H1 (cell line): ENCODE measurements at regions not wholly inside any gene's neighbourhood (a gene's known extent, or its start where the extent isn't known, plus 50 kb on each side); places are given as distances from the start of the nearest gene placed in this dataset.

ENCODE experiments used
- CTCF ChIA-PET: fragments of 300-600 bp; sonication (Branson Sonifier 250); formaldehyde crosslinking; loops from one replicate; lab custom pipeline; 2021; ENCODE audit not compliant: partially characterized antibody; lab: Charles Lee
- POLR2A ChIA-PET: fragments of 300-600 bp; sonication (Branson Sonifier 250); formaldehyde crosslinking; loops from one replicate; lab custom pipeline; 2021; ENCODE audit warnings: inconsistent platforms; ENCODE audit not compliant: partially characterized antibody; lab: Charles Lee
- DNase-seq, 2 experiments: peaks; one replicate each; pipeline versions ENCODE4 v3.0.0 to v3.0.0-alpha.2; 2010 to 2022; ENCODE audit warnings: low spot score in 2 of 2, low read depth in 1 of 2, mixed read lengths in 1 of 2
- FAIRE-seq: peaks from 2 replicates; lab custom pipeline; 2011; peaks lifted over from hg19 to GRCh38; lab: Jason Lieb, UNC
- H2AFZ ChIP-seq: 2 replicates; pipeline ENCODE4 v1.8.1; 2012; ENCODE audit warnings: low read length, inconsistent platforms
- H2AK5ac ChIP-seq: 2 replicates; pipeline ENCODE4 v1.6.1; 2013; ENCODE audit warnings: low read depth, low read length
- H2BK120ac ChIP-seq: replicated peaks from 2 replicates; pipeline ENCODE3; 2013; ENCODE audit warnings: low read depth, low read length, inconsistent platforms
- H2BK12ac ChIP-seq: 2 replicates; pipeline ENCODE4 v1.6.1; 2013; ENCODE audit warnings: low read depth, low read length
- H2BK15ac ChIP-seq: 2 replicates; pipeline ENCODE4 v1.6.1; 2013; ENCODE audit warnings: low read length
- H2BK20ac ChIP-seq: 2 replicates; pipeline ENCODE4 v1.6.1; 2013; ENCODE audit warnings: low read length
- H2BK5ac ChIP-seq: 2 replicates; pipeline ENCODE4 v1.6.1; 2013; ENCODE audit warnings: low read depth, low read length
- H3K14ac ChIP-seq: 2 replicates; pipeline ENCODE4 v1.6.1; 2013; ENCODE audit warnings: inconsistent platforms; ENCODE audit not compliant: insufficient read length
- H3K18ac ChIP-seq: 2 replicates; pipeline ENCODE4 v1.6.1; 2013; ENCODE audit warnings: low read length; ENCODE audit errors: extremely low read depth
- H3K23ac ChIP-seq: 2 replicates; pipeline ENCODE4 v1.6.1; 2013; ENCODE audit warnings: inconsistent platforms; ENCODE audit not compliant: insufficient read length
- H3K23me2 ChIP-seq: 2 replicates; pipeline ENCODE4 v1.6.1; 2013; ENCODE audit warnings: low read depth, low read length
- H3K27ac ChIP-seq: 2 replicates; pipeline ENCODE4 v1.6.1; 2011; ENCODE audit warnings: low read depth, low read length, inconsistent platforms
- H3K27me3 ChIP-seq, 4 experiments: replicated peaks in 1 of 4; 1 replicate in 1 of 4; 2 replicates in 3 of 4; pipeline versions ENCODE4 v1.6.1 to v1.8.1; 2011 to 2013; ENCODE audit warnings: low read length in 3 of 4, mild to moderate bottlenecking in 3 of 4, inconsistent platforms in 2 of 4, mixed read lengths in 2 of 4, moderate library complexity in 1 of 4; ENCODE audit not compliant: control insufficient read depth in 3 of 4, insufficient read depth in 3 of 4; ENCODE audit errors: extremely low read depth in 1 of 4
- H3K36me3 ChIP-seq, 4 experiments: 2 replicates each; pipeline versions ENCODE4 v1.6.1 to v1.8.1; 2011 to 2013; ENCODE audit warnings: mild to moderate bottlenecking in 4 of 4, low read length in 3 of 4, moderate library complexity in 2 of 4, control low read depth in 1 of 4, inconsistent platforms in 1 of 4; ENCODE audit not compliant: insufficient read depth in 4 of 4, control insufficient read depth in 2 of 4
- H3K4ac ChIP-seq: replicated peaks from 2 replicates; pipeline ENCODE3; 2013; ENCODE audit warnings: low read length, low read depth, mixed read lengths, inconsistent platforms; ENCODE audit not compliant: insufficient read length
- H3K4me1 ChIP-seq, 4 experiments: replicated peaks in 1 of 4; 1 replicate in 1 of 4; 2 replicates in 3 of 4; pipeline versions ENCODE4 v1.6.1 to v1.8.1; 2011 to 2013; ENCODE audit warnings: low read length in 3 of 4, inconsistent platforms in 2 of 4, mixed read lengths in 1 of 4; ENCODE audit not compliant: insufficient read depth in 4 of 4, control insufficient read depth in 3 of 4
- H3K4me2 ChIP-seq, 2 experiments: 2 replicates each; pipeline versions ENCODE4 v1.6.1 to v1.8.1; 2011 to 2013; ENCODE audit warnings: low read depth in 2 of 2, low read length in 2 of 2, control low read depth in 1 of 2, inconsistent platforms in 1 of 2, mild to moderate bottlenecking in 1 of 2; ENCODE audit not compliant: insufficient read depth in 1 of 2
- H3K4me3 ChIP-seq, 4 experiments: fragments of 200-600, 300-600 bp in 1 of 4; sonication (generic), shearing (Covaris generic), sonication (Bioruptor Twin) in 1 of 4; 2 replicates each; pipeline versions ENCODE4 v1.5.1 to v1.8.1; 2011 to 2016; ENCODE audit warnings: low read length in 4 of 4, low read depth in 3 of 4, control low read depth in 2 of 4, inconsistent platforms in 2 of 4, mild to moderate bottlenecking in 2 of 4, mixed read lengths in 1 of 4, moderate library complexity in 1 of 4; ENCODE audit not compliant: insufficient read depth in 2 of 4; ENCODE audit errors: extremely low read depth in 1 of 4
- H3K56ac ChIP-seq: replicated peaks from 2 replicates; pipeline ENCODE3; 2013; ENCODE audit warnings: low read depth, mild to moderate bottlenecking, mixed read lengths, low read length, inconsistent platforms; ENCODE audit not compliant: insufficient read length
- H3K79me1 ChIP-seq: 2 replicates; pipeline ENCODE4 v1.6.1; 2013; ENCODE audit warnings: low read depth, low read length, control low read depth
- H3K79me2 ChIP-seq, 2 experiments: 2 replicates each; pipeline versions ENCODE4 v1.6.1 to v1.8.1; 2012 to 2013; ENCODE audit warnings: low read length in 2 of 2, mild to moderate bottlenecking in 2 of 2, inconsistent platforms in 1 of 2; ENCODE audit not compliant: insufficient read depth in 2 of 2, control insufficient read depth in 1 of 2
- H3K9ac ChIP-seq, 4 experiments: replicated peaks in 1 of 4; 1 replicate in 1 of 4; 2 replicates in 3 of 4; pipeline versions ENCODE4 v1.6.1 to v1.8.1; 2011 to 2013; ENCODE audit warnings: low read depth in 3 of 4, low read length in 3 of 4, control low read depth in 2 of 4, mild to moderate bottlenecking in 2 of 4, moderate library complexity in 2 of 4, inconsistent platforms in 1 of 4; ENCODE audit errors: extremely low read depth in 1 of 4
- H3K9me3 ChIP-seq, 2 experiments: 2 replicates each; pipeline versions ENCODE4 v1.6.1 to v1.8.1; 2012 to 2013; ENCODE audit warnings: mild to moderate bottlenecking in 2 of 2, moderate library complexity in 2 of 2, control low read depth in 1 of 2, inconsistent platforms in 1 of 2, low read depth in 1 of 2, low read length in 1 of 2, mixed read lengths in 1 of 2; ENCODE audit not compliant: insufficient read depth in 2 of 2
- H4K20me1 ChIP-seq, 2 experiments: replicated peaks in 1 of 2; 2 replicates each; pipeline versions ENCODE3 to v1.8.1; 2011 to 2013; ENCODE audit warnings: inconsistent platforms in 2 of 2, low read length in 2 of 2, mild to moderate bottlenecking in 1 of 2; ENCODE audit not compliant: insufficient read depth in 2 of 2, control insufficient read depth in 1 of 2
- H4K5ac ChIP-seq: 2 replicates; pipeline ENCODE4 v1.6.1; 2013; ENCODE audit warnings: low read length, low read depth, mixed read lengths, inconsistent platforms; ENCODE audit not compliant: insufficient read length
- H4K8ac ChIP-seq: 2 replicates; pipeline ENCODE4 v1.8.0; 2013; ENCODE audit warnings: mild to moderate bottlenecking, moderate library complexity, low read length, inconsistent platforms; ENCODE audit not compliant: insufficient read depth; ENCODE audit errors: extremely low read depth
- H4K91ac ChIP-seq: replicated peaks from 2 replicates; pipeline ENCODE3; 2013; ENCODE audit warnings: low read length, mixed read lengths, inconsistent platforms; ENCODE audit not compliant: insufficient read length
- CREB1 ChIP-seq: IDR thresholded peaks from 2 replicates; pipeline ENCODE4 v1.6.1; 2012; ENCODE audit warnings: inconsistent platforms
- HDAC6 ChIP-seq: IDR thresholded peaks from one replicate; pipeline ENCODE4 v1.7.1; 2012; ENCODE audit warnings: low read depth, mild to moderate bottlenecking, inconsistent platforms, low read length, moderate library complexity
- JUN ChIP-seq: IDR thresholded peaks from 2 replicates; pipeline ENCODE4 v1.6.1; 2011; ENCODE audit warnings: low read depth, mild to moderate bottlenecking, improper control_type of control experiment, low read length
- NRF1 ChIP-seq: IDR thresholded peaks from 2 replicates; pipeline ENCODE4 v1.6.1; 2011; ENCODE audit warnings: mild to moderate bottlenecking, low read depth, low read length, improper control_type of control experiment
- PHF8 ChIP-seq: fragments of 200-600 bp; sonication (generic); conservative IDR thresholded peaks from 2 replicates; pipeline ENCODE4 v1.7.1; 2012; ENCODE audit warnings: low read depth, mild to moderate bottlenecking, inconsistent platforms, low read length, moderate library complexity
- POLR2AphosphoS5 ChIP-seq: IDR thresholded peaks from 2 replicates; pipeline ENCODE4 v1.6.1; 2011; ENCODE audit warnings: low read depth, low read length
- RAD21 ChIP-seq, 2 experiments: IDR thresholded peaks in 1 of 2; conservative IDR thresholded peaks in 1 of 2; 2 replicates each; pipeline ENCODE4 v1.6.1; 2011; ENCODE audit warnings: low read depth in 2 of 2, low read length in 2 of 2, improper control_type of control experiment in 1 of 2, inconsistent platforms in 1 of 2, mild to moderate bottlenecking in 1 of 2, moderate library complexity in 1 of 2
- RNF2 ChIP-seq: fragments of 200-900, 300-1000 bp; sonication (generic); IDR thresholded peaks from 2 replicates; pipeline ENCODE4 v1.7.1; 2016; ENCODE audit warnings: borderline replicate concordance, low read depth, mild to moderate bottlenecking, antibody characterized with exemption, low read length; ENCODE audit not compliant: poor library complexity, severe bottlenecking; ENCODE audit errors: missing control alignments
- SIN3A ChIP-seq, 2 experiments: IDR thresholded peaks in 1 of 2; conservative IDR thresholded peaks in 1 of 2; 2 replicates each; pipeline ENCODE4 v1.6.1; 2011 to 2012; ENCODE audit warnings: low read length in 2 of 2, improper control_type of control experiment in 1 of 2, low read depth in 1 of 2, mild to moderate bottlenecking in 1 of 2
- SP4 ChIP-seq: IDR thresholded peaks from 2 replicates; pipeline ENCODE4 v1.6.1; 2012; ENCODE audit warnings: low read length, inconsistent platforms
- USF2 ChIP-seq: IDR thresholded peaks from 2 replicates; pipeline ENCODE4 v1.6.1; 2011; ENCODE audit warnings: low read length, improper control_type of control experiment
- WGBS, 2 experiments: shearing (Covaris generic) in 1 of 2; methylation state at CpG; one replicate each; pipeline versions ENCODE4 v1.1.6 to v1.1.7; 2013 to 2015; ENCODE audit warnings: low lambda C conversion rate in 2 of 2, mixed read lengths in 2 of 2, inconsistent platforms in 1 of 2, low coverage in 1 of 2, missing lambda C conversion rate in 1 of 2; ENCODE audit not compliant: insufficient replicate concordance in 2 of 2, insufficient coverage in 1 of 2, insufficient read length in 1 of 2; ENCODE audit errors: extremely low coverage in 1 of 2, missing lambda C conversion rate in 1 of 2; 5-methylcytosine and 5-hydroxymethylcytosine counted together

- Histone ChIP-seq H3K23ac (no peak overlapping the region), H3K14ac (no peak overlapping the region), H2BK20ac (no peak overlapping the region), H4K91ac (no peak overlapping the region), H3K23me2 (no peaks in the 10 kb centered on the region), H3K56ac (no peak overlapping the region), H2BK120ac (no peak overlapping the region), H4K8ac (peak overlapping the region; percentile 4; the same call in 1 of the 2 replicates), H3K9ac (no peak overlapping the region), H3K4me3 (no peak overlapping the region), H4K20me1 (peaks cover 0 to 1% of the 10 kb centered on the region in 2 experiments), H3K4me2 (no peak overlapping the region), H3K9me3 (no peaks in the 10 kb centered on the region), H3K4me1 (peaks cover 0 to 5% (median 2%) of the 10 kb centered on the region in 4 experiments; a peak in 4 of 7 replicates), H3K27me3 (no peaks in the 10 kb centered on the region), H4K5ac (no peak overlapping the region), H3K4ac (no peak overlapping the region), H3K79me2 (no peaks in the 10 kb centered on the region), H2BK15ac (no peak overlapping the region), H2BK5ac (no peak overlapping the region), H3K18ac (no peak overlapping the region), H2AFZ (no peak overlapping the region), H2AK5ac (no peak overlapping the region), H3K79me1 (no peaks in the 10 kb centered on the region), H2BK12ac (no peak overlapping the region), H3K36me3 (no peaks in the 10 kb centered on the region), H3K27ac (no peak overlapping the region)
- ChIA-PET CTCF (no interaction called here), POLR2A (no interaction called here)
- DNase-seq (no peak), FAIRE-seq (no peak)
- WGBS, 2 experiments: 86% methylated on average over 22 of the region's 22 CpGs; no CpG with 5 or more reads in 1 of the 2 experiments
- TF ChIP-seq POLR2AphosphoS5: no peak
- no peak for TF ChIP-seq HDAC6
- no peak for TF ChIP-seq RNF2
- no peak for TF ChIP-seq CREB1
- TF ChIP-seq SP4: no peak
- TF ChIP-seq PHF8: no peak
- no peak for TF ChIP-seq SIN3A (conservative IDR thresholded peaks at IDR 0.05 in 1 of 2, IDR thresholded peaks at IDR 0.05 in 1 of 2; ENCODE audit: low read depth in 1 of 2, low read length in 2 of 2)
- TF ChIP-seq NRF1: no peak
- no peak for TF ChIP-seq USF2
- TF ChIP-seq JUN: no peak
- no peak for TF ChIP-seq RAD21 (IDR thresholded peaks at IDR 0.05 in 1 of 2, conservative IDR thresholded peaks at IDR 0.05 in 1 of 2; ENCODE audit: low read depth in 2 of 2, low read length in 2 of 2)
These were observed 118.5 kb upstream of the HDAC4 start for GRCh38 chr2:239519089-239519920.
